Adipocyte (in vitro differentiated cells): ENCODE measurements at regions not wholly inside any gene's neighbourhood (a gene's known extent, or its start where the extent isn't known, plus 50 kb on each side); places are given as distances from the start of the nearest gene placed in this dataset.

Source experiments
- DNase-seq: peaks from one replicate; pipeline ENCODE4 v3.0.0-alpha.2; 2015; ENCODE audit warnings: low read depth
- H3K27me3 ChIP-seq: replicated peaks from 2 replicates; pipeline ENCODE4 v1.7.0; 2013; ENCODE audit warnings: mild to moderate bottlenecking, low read length, moderate library complexity; ENCODE audit not compliant: control insufficient read depth, insufficient read depth
- H3K36me3 ChIP-seq: 2 replicates; pipeline ENCODE4 v1.7.0; 2013; ENCODE audit warnings: low read length, mild to moderate bottlenecking, moderate library complexity; ENCODE audit not compliant: control insufficient read depth, insufficient read depth, severe bottlenecking
- H3K4me1 ChIP-seq: 2 replicates; pipeline ENCODE4 v1.7.0; 2013; ENCODE audit warnings: mild to moderate bottlenecking, low read length, moderate library complexity; ENCODE audit not compliant: control insufficient read depth, insufficient read depth
- H3K4me3 ChIP-seq: 2 replicates; pipeline ENCODE4 v1.7.0; 2013; ENCODE audit warnings: mild to moderate bottlenecking, low read length, moderate library complexity
- H3K9ac ChIP-seq: 2 replicates; pipeline ENCODE4 v1.7.0; 2013; ENCODE audit warnings: mild to moderate bottlenecking, low read length, moderate library complexity
- H3K9me3 ChIP-seq: 2 replicates; pipeline ENCODE4 v1.7.0; 2013; ENCODE audit warnings: mild to moderate bottlenecking, low read length, moderate library complexity; ENCODE audit not compliant: control insufficient read depth

- no peaks in the 10 kb centered on the region for H3K27me3 ChIP-seq
- no peaks in the 10 kb centered on the region for H3K36me3 ChIP-seq
- DNase-seq: no peak
- H3K4me1 ChIP-seq: no peaks in the 10 kb centered on the region
- H3K4me3 ChIP-seq: no peak overlapping the region
- H3K9me3 ChIP-seq: peaks cover 1% of the 10 kb centered on the region
- no peak overlapping the region for H3K9ac ChIP-seq
Measured at GRCh38 chr2:7987992-7988391, 693.9 kb upstream of the ID2 start.

GRCh38 chr2:7988440-7988839 is 693.4 kb upstream of the ID2 start:
- Histone ChIP-seq H3K27me3 (no peaks in the 10 kb centered on the region), H3K4me1 (no peaks in the 10 kb centered on the region), H3K9me3 (no peaks in the 10 kb centered on the region), H3K4me3 (no peak overlapping the region), H3K9ac (no peak overlapping the region), H3K36me3 (no peaks in the 10 kb centered on the region)
- no peak for DNase-seq

GRCh38 chr2:7989823-7990222 is 692.0 kb upstream of the ID2 start:
- no peak overlapping the region for H3K9ac ChIP-seq
- no peak overlapping the region for H3K4me3 ChIP-seq
- no peaks in the 10 kb centered on the region for H3K9me3 ChIP-seq
- H3K27me3 ChIP-seq: no peaks in the 10 kb centered on the region
- no peaks in the 10 kb centered on the region for H3K36me3 ChIP-seq
- DNase-seq: no peak
- H3K4me1 ChIP-seq: no peaks in the 10 kb centered on the region

- no peak overlapping the region for H3K4me3 ChIP-seq
- no peaks in the 10 kb centered on the region for H3K27me3 ChIP-seq
- DNase-seq: peak; percentile 42
- no peaks in the 10 kb centered on the region for H3K4me1 ChIP-seq
- H3K36me3 ChIP-seq: no peaks in the 10 kb centered on the region
- H3K9me3 ChIP-seq: no peaks in the 10 kb centered on the region
- no peak overlapping the region for H3K9ac ChIP-seq
Measured at GRCh38 chr2:7992612-7993602, 688.9 kb upstream of the ID2 start.

- Histone ChIP-seq H3K4me3 (no peak overlapping the region), H3K36me3 (no peaks in the 10 kb centered on the region), H3K27me3 (no peaks in the 10 kb centered on the region), H3K9ac (no peak overlapping the region), H3K9me3 (no peaks in the 10 kb centered on the region), H3K4me1 (no peaks in the 10 kb centered on the region)
- DNase-seq: peak; percentile 8
Measured at GRCh38 chr2:7994397-7994951, 687.4 kb upstream of the ID2 start.

- no peaks in the 10 kb centered on the region for H3K36me3 ChIP-seq
- DNase-seq: no peak
- H3K4me3 ChIP-seq: no peak overlapping the region
- H3K9ac ChIP-seq: no peak overlapping the region
- H3K9me3 ChIP-seq: no peaks in the 10 kb centered on the region
- no peaks in the 10 kb centered on the region for H3K27me3 ChIP-seq
- H3K4me1 ChIP-seq: no peaks in the 10 kb centered on the region
Measured at GRCh38 chr2:7997279-7997678, 684.6 kb upstream of the ID2 start.

GRCh38 chr2:7999683-8000476 is 682.0 kb upstream of the ID2 start:
- no peak for DNase-seq
- Histone ChIP-seq H3K27me3 (no peaks in the 10 kb centered on the region), H3K4me3 (no peak overlapping the region), H3K9ac (no peak overlapping the region), H3K4me1 (peaks cover 22% of the 10 kb centered on the region), H3K9me3 (no peaks in the 10 kb centered on the region), H3K36me3 (no peaks in the 10 kb centered on the region)

- no peak for DNase-seq
- Histone ChIP-seq H3K27me3 (no peaks in the 10 kb centered on the region), H3K9ac (no peak overlapping the region), H3K36me3 (no peaks in the 10 kb centered on the region), H3K4me3 (no peak overlapping the region), H3K9me3 (no peaks in the 10 kb centered on the region), H3K4me1 (peaks cover 22% of the 10 kb centered on the region)
Measured at GRCh38 chr2:8000870-8001269, 681.0 kb upstream of the ID2 start.

GRCh38 chr2:8002765-8003393 is 679.0 kb upstream of the ID2 start:
- DNase-seq: no peak
- Histone ChIP-seq H3K4me1 (peaks cover 28% of the 10 kb centered on the region), H3K9ac (peak overlapping the region; percentile 82)

GRCh38 chr2:8003462-8004075 is 678.3 kb upstream of the ID2 start:
- no peaks in the 10 kb centered on the region for H3K36me3 ChIP-seq
- H3K27me3 ChIP-seq: no peaks in the 10 kb centered on the region
- peak overlapping the region; percentile 82 for H3K9ac ChIP-seq
- peak; percentile 94 for DNase-seq
- peak overlapping the region; percentile 72 for H3K4me3 ChIP-seq
- H3K9me3 ChIP-seq: no peaks in the 10 kb centered on the region
- peaks cover 28% of the 10 kb centered on the region for H3K4me1 ChIP-seq

More at GRCh38 chr2:8002765-8003393, 679.0 kb upstream of the ID2 start:
- H3K9me3 ChIP-seq: no peaks in the 10 kb centered on the region
- no peaks in the 10 kb centered on the region for H3K27me3 ChIP-seq
- peak overlapping the region; percentile 72 for H3K4me3 ChIP-seq
- H3K36me3 ChIP-seq: no peaks in the 10 kb centered on the region
